ENCODE measurements at regions not wholly inside any gene's neighbourhood (a gene's known extent, or its start where the extent isn't known, plus 50 kb on each side); places are given as distances from the start of the nearest gene placed in this dataset.

DNA sequence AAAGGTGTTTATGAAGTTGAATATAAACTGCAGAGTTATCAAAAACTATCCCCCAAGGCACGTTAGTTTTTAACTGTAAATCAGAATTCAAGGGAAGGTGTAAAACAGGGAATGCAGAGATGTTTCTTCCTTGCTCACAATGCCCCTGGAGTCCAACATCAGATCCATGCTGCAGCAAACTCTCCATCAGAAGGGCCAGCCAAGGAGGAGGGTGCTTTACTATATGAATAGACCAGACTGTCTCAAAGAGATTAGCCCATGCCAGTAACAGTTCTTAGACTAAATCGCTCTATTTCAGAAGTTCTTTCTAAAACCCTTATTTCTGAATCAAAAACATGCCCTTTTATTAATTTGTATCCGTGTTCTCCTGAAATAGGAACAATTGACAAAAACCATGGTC is 362.8 kb upstream of the RPS23 start (continued):
- TF ChIP-seq, protein P1, sequence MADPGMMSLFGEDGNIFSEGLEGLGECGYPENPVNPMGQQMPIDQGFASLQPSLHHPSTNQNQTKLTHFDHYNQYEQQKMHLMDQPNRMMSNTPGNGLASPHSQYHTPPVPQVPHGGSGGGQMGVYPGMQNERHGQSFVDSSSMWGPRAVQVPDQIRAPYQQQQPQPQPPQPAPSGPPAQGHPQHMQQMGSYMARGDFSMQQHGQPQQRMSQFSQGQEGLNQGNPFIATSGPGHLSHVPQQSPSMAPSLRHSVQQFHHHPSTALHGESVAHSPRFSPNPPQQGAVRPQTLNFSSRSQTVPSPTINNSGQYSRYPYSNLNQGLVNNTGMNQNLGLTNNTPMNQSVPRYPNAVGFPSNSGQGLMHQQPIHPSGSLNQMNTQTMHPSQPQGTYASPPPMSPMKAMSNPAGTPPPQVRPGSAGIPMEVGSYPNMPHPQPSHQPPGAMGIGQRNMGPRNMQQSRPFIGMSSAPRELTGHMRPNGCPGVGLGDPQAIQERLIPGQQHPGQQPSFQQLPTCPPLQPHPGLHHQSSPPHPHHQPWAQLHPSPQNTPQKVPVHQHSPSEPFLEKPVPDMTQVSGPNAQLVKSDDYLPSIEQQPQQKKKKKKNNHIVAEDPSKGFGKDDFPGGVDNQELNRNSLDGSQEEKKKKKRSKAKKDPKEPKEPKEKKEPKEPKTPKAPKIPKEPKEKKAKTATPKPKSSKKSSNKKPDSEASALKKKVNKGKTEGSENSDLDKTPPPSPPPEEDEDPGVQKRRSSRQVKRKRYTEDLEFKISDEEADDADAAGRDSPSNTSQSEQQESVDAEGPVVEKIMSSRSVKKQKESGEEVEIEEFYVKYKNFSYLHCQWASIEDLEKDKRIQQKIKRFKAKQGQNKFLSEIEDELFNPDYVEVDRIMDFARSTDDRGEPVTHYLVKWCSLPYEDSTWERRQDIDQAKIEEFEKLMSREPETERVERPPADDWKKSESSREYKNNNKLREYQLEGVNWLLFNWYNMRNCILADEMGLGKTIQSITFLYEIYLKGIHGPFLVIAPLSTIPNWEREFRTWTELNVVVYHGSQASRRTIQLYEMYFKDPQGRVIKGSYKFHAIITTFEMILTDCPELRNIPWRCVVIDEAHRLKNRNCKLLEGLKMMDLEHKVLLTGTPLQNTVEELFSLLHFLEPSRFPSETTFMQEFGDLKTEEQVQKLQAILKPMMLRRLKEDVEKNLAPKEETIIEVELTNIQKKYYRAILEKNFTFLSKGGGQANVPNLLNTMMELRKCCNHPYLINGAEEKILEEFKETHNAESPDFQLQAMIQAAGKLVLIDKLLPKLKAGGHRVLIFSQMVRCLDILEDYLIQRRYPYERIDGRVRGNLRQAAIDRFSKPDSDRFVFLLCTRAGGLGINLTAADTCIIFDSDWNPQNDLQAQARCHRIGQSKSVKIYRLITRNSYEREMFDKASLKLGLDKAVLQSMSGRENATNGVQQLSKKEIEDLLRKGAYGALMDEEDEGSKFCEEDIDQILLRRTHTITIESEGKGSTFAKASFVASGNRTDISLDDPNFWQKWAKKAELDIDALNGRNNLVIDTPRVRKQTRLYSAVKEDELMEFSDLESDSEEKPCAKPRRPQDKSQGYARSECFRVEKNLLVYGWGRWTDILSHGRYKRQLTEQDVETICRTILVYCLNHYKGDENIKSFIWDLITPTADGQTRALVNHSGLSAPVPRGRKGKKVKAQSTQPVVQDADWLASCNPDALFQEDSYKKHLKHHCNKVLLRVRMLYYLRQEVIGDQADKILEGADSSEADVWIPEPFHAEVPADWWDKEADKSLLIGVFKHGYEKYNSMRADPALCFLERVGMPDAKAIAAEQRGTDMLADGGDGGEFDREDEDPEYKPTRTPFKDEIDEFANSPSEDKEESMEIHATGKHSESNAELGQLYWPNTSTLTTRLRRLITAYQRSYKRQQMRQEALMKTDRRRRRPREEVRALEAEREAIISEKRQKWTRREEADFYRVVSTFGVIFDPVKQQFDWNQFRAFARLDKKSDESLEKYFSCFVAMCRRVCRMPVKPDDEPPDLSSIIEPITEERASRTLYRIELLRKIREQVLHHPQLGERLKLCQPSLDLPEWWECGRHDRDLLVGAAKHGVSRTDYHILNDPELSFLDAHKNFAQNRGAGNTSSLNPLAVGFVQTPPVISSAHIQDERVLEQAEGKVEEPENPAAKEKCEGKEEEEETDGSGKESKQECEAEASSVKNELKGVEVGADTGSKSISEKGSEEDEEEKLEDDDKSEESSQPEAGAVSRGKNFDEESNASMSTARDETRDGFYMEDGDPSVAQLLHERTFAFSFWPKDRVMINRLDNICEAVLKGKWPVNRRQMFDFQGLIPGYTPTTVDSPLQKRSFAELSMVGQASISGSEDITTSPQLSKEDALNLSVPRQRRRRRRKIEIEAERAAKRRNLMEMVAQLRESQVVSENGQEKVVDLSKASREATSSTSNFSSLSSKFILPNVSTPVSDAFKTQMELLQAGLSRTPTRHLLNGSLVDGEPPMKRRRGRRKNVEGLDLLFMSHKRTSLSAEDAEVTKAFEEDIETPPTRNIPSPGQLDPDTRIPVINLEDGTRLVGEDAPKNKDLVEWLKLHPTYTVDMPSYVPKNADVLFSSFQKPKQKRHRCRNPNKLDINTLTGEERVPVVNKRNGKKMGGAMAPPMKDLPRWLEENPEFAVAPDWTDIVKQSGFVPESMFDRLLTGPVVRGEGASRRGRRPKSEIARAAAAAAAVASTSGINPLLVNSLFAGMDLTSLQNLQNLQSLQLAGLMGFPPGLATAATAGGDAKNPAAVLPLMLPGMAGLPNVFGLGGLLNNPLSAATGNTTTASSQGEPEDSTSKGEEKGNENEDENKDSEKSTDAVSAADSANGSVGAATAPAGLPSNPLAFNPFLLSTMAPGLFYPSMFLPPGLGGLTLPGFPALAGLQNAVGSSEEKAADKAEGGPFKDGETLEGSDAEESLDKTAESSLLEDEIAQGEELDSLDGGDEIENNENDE (IDR thresholded peaks at IDR 0.05; ENCODE audit: insufficient replicate concordance, low read length), result no peak
- no peak for TF ChIP-seq EGR1 (IDR thresholded peaks at IDR 0.05; ENCODE audit: borderline replicate concordance, low read depth, low read length)
- no peak for TF ChIP-seq JUND (IDR thresholded peaks at IDR 0.05; ENCODE audit: low read length)
- no peak for TF ChIP-seq SIN3A (conservative IDR thresholded peaks at IDR 0.05 in 1 of 2, IDR thresholded peaks at IDR 0.05 in 1 of 2; ENCODE audit: low read depth in 1 of 2, low read length in 2 of 2)
- no peak for TF ChIP-seq JUN (IDR thresholded peaks at IDR 0.05; ENCODE audit: low read depth, low read length)
- TF ChIP-seq BCL11A (IDR thresholded peaks at IDR 0.05; ENCODE audit: low read depth in 2 of 2, low read length in 2 of 2), result no peak
- TF ChIP-seq SIRT6 (IDR thresholded peaks at IDR 0.05; ENCODE audit: low read length), result no peak
- no peak for TF ChIP-seq KDM1A (IDR thresholded peaks at IDR 0.05; ENCODE audit: borderline replicate concordance, low read length)
- no peak for TF ChIP-seq RXRA (IDR thresholded peaks at IDR 0.05; ENCODE audit: insufficient read depth, low read depth, low read length)
- TF ChIP-seq HDAC2 (IDR thresholded peaks at IDR 0.05; ENCODE audit: borderline replicate concordance in 1 of 2, low read depth in 2 of 2, low read length in 2 of 2), result no peak

Measured in H1 (cell line).